ENCODE measurements at regions not wholly inside any gene's neighbourhood (a gene's known extent, or its start where the extent isn't known, plus 50 kb on each side); places are given as distances from the start of the nearest gene placed in this dataset.
A peak's percentile ranks its signal among the peaks of the same experiment; 100 is the strongest.

- DNase-seq: no peak
- no peak for TF ChIP-seq POLR2A (IDR thresholded peaks at IDR 0.05; ENCODE audit: low read length)
- TF ChIP-seq GATA1 (IDR thresholded peaks at IDR 0.05; ENCODE audit: low read depth, low read length): no peak
Observed at GRCh38 chr15:37856109-37856508, 78.3 kb upstream of the TMCO5A start.

- DNase-seq: no peak
Observed at GRCh38 chr15:37860896-37861295, 73.5 kb upstream of the TMCO5A start.

GRCh38 chr15:37865687-37866086 lies 68.8 kb upstream of the TMCO5A start:
- no peak for TF ChIP-seq POLR2A (IDR thresholded peaks at IDR 0.05; ENCODE audit: low read length)
- no peak for TF ChIP-seq GATA1 (IDR thresholded peaks at IDR 0.05; ENCODE audit: low read depth, low read length)
- DNase-seq: no peak

More at GRCh38 chr15:37860896-37861295, 73.5 kb upstream of the TMCO5A start:
- no peak for TF ChIP-seq POLR2A (IDR thresholded peaks at IDR 0.05; ENCODE audit: low read length)
- TF ChIP-seq GATA1 (IDR thresholded peaks at IDR 0.05; ENCODE audit: low read depth, low read length): no peak

- TF ChIP-seq GATA1 (IDR thresholded peaks at IDR 0.05; ENCODE audit: low read depth, low read length) (no peak), POLR2A (IDR thresholded peaks at IDR 0.05; ENCODE audit: low read length) (no peak)
Observed at GRCh38 chr15:37870711-37871110, 63.7 kb upstream of the TMCO5A start.

GRCh38 chr15:37872661-37873060 lies 61.8 kb upstream of the TMCO5A start:
- DNase-seq: no peak
- TF ChIP-seq POLR2A (IDR thresholded peaks at IDR 0.05; ENCODE audit: low read length): no peak
- TF ChIP-seq GATA1 (IDR thresholded peaks at IDR 0.05; ENCODE audit: low read depth, low read length): no peak

More at GRCh38 chr15:37870711-37871110, 63.7 kb upstream of the TMCO5A start:
- no peak for DNase-seq

GRCh38 chr15:37873336-37873735 lies 61.1 kb upstream of the TMCO5A start:
- DNase-seq: no peak

GRCh38 chr15:37876900-37877299 lies 57.5 kb upstream of the TMCO5A start:
- DNase-seq: no peak
- TF ChIP-seq POLR2A (IDR thresholded peaks at IDR 0.05; ENCODE audit: low read length) (no peak), GATA1 (IDR thresholded peaks at IDR 0.05; ENCODE audit: low read depth, low read length) (no peak)

More at GRCh38 chr15:37873336-37873735, 61.1 kb upstream of the TMCO5A start:
- TF ChIP-seq POLR2A (IDR thresholded peaks at IDR 0.05; ENCODE audit: low read length) (no peak), GATA1 (IDR thresholded peaks at IDR 0.05; ENCODE audit: low read depth, low read length) (no peak)

GRCh38 chr15:37877851-37878741 lies 56.3 kb upstream of the TMCO5A start:
- TF ChIP-seq GATA1 (IDR thresholded peaks at IDR 0.05; ENCODE audit: low read depth, low read length) (no peak), POLR2A (IDR thresholded peaks at IDR 0.05; ENCODE audit: low read length) (no peak)
- no peak for DNase-seq

GRCh38 chr15:37880009-37880834 lies 54.2 kb upstream of the TMCO5A start:
- TF ChIP-seq GATA1 (IDR thresholded peaks at IDR 0.05; ENCODE audit: low read depth, low read length): no peak
- no peak for TF ChIP-seq POLR2A (IDR thresholded peaks at IDR 0.05; ENCODE audit: low read length)
- DNase-seq: peak; percentile 21 to 42

GRCh38 chr15:37880835-37881153 lies 53.6 kb upstream of the TMCO5A start:
- TF ChIP-seq POLR2A (IDR thresholded peaks at IDR 0.05; ENCODE audit: low read length): no peak
- TF ChIP-seq GATA1 (IDR thresholded peaks at IDR 0.05; ENCODE audit: low read depth, low read length): no peak
- DNase-seq: no peak

GRCh38 chr15:37881237-37882013 lies 53.0 kb upstream of the TMCO5A start:
- TF ChIP-seq POLR2A (IDR thresholded peaks at IDR 0.05; ENCODE audit: low read length): no peak
- no peak for TF ChIP-seq GATA1 (IDR thresholded peaks at IDR 0.05; ENCODE audit: low read depth, low read length)

GRCh38 chr15:37882640-37883039 lies 51.8 kb upstream of the TMCO5A start:
- DNase-seq: no peak
- TF ChIP-seq POLR2A (IDR thresholded peaks at IDR 0.05; ENCODE audit: low read length): no peak
- no peak for TF ChIP-seq GATA1 (IDR thresholded peaks at IDR 0.05; ENCODE audit: low read depth, low read length)

More at GRCh38 chr15:37881237-37882013, 53.0 kb upstream of the TMCO5A start:
- DNase-seq: no peak
